H9 (cell line): ENCODE measurements at regions not wholly inside any gene's neighbourhood (a gene's known extent, or its start where the extent isn't known, plus 50 kb on each side); places are given as distances from the start of the nearest gene placed in this dataset.

Experiments
- DNase-seq: peaks from one replicate; pipeline ENCODE4 v3.0.0-alpha.2; 2017
- H2AFZ ChIP-seq: one replicate; pipeline ENCODE4 v1.6.1; 2013; ENCODE audit warnings: mild to moderate bottlenecking, low read length, control low read depth, moderate library complexity
- H2AK5ac ChIP-seq: 2 replicates; pipeline ENCODE4 v1.6.1; 2013; ENCODE audit warnings: low read length, control low read depth, mixed read lengths; ENCODE audit not compliant: insufficient read length
- H2BK120ac ChIP-seq: one replicate; pipeline ENCODE4 v1.6.1; 2013; ENCODE audit warnings: low read depth, mild to moderate bottlenecking, low read length, control low read depth, inconsistent platforms; ENCODE audit not compliant: poor library complexity, severe bottlenecking
- H2BK12ac ChIP-seq: 2 replicates; pipeline ENCODE4 v1.6.1; 2013; ENCODE audit warnings: low read length, control low read depth, mixed read lengths, low read depth; ENCODE audit not compliant: insufficient read length
- H2BK15ac ChIP-seq: 2 replicates; pipeline ENCODE4 v1.6.1; 2013; ENCODE audit warnings: low read depth, low read length, control low read depth
- H2BK20ac ChIP-seq: one replicate; pipeline ENCODE4 v1.6.1; 2013; ENCODE audit warnings: low read depth, mild to moderate bottlenecking, low read length, control low read depth, inconsistent platforms; ENCODE audit not compliant: poor library complexity, severe bottlenecking
- H2BK5ac ChIP-seq: 2 replicates; pipeline ENCODE4 v1.6.1; 2013; ENCODE audit warnings: low read length, control low read depth, mixed read lengths; ENCODE audit not compliant: insufficient read length
- H3K14ac ChIP-seq: 2 replicates; pipeline ENCODE4 v1.6.1; 2013; ENCODE audit warnings: low read length, control low read depth; ENCODE audit not compliant: insufficient read depth
- H3K18ac ChIP-seq: 2 replicates; pipeline ENCODE4 v1.6.1; 2013; ENCODE audit warnings: low read depth, mild to moderate bottlenecking, mixed read lengths, low read length, control low read depth; ENCODE audit not compliant: insufficient read length
- H3K23ac ChIP-seq: 2 replicates; pipeline ENCODE4 v1.6.1; 2013; ENCODE audit warnings: low read length, control low read depth, mixed read lengths, low read depth; ENCODE audit not compliant: insufficient read length
- H3K23me2 ChIP-seq: 2 replicates; pipeline ENCODE4 v1.6.1; 2013; ENCODE audit warnings: low read depth, mild to moderate bottlenecking, mixed read lengths, low read length, control low read depth; ENCODE audit not compliant: insufficient read length, poor library complexity, severe bottlenecking
- H3K27ac ChIP-seq: 2 replicates; pipeline ENCODE4 v1.5.1; 2013; ENCODE audit warnings: low read length, control low read depth, mixed read lengths, low read depth; ENCODE audit not compliant: insufficient read length
- H3K27me3 ChIP-seq: 2 replicates; pipeline ENCODE4 v1.6.1; 2013; ENCODE audit warnings: low read length, control low read depth, inconsistent platforms; ENCODE audit not compliant: insufficient read depth
- H3K4ac ChIP-seq: 2 replicates; pipeline ENCODE4 v1.6.1; 2013; ENCODE audit warnings: low read depth, mild to moderate bottlenecking, control low read depth, inconsistent platforms, low read length, moderate library complexity
- H3K4me1 ChIP-seq: 2 replicates; pipeline ENCODE4 v1.6.1; 2013; ENCODE audit warnings: low read length, control low read depth, inconsistent platforms; ENCODE audit not compliant: insufficient read depth
- H3K4me2 ChIP-seq: 2 replicates; pipeline ENCODE4 v1.6.1; 2013; ENCODE audit warnings: low read length, control low read depth, mixed read lengths; ENCODE audit not compliant: insufficient read length, insufficient read depth
- H3K56ac ChIP-seq: 2 replicates; pipeline ENCODE4 v1.6.1; 2013; ENCODE audit warnings: low read depth, mild to moderate bottlenecking, mixed read lengths, low read length, control low read depth; ENCODE audit not compliant: insufficient read length
- H3K79me1 ChIP-seq: 2 replicates; pipeline ENCODE4 v1.6.1; 2013; ENCODE audit warnings: low read depth, mild to moderate bottlenecking, moderate library complexity, low read length, control low read depth, inconsistent platforms; ENCODE audit not compliant: insufficient read depth, poor library complexity, severe bottlenecking
- H3K79me2 ChIP-seq: 2 replicates; pipeline ENCODE4 v1.6.1; 2013; ENCODE audit warnings: low read length, control low read depth, inconsistent platforms; ENCODE audit not compliant: insufficient read depth
- H3K9ac ChIP-seq: 2 replicates; pipeline ENCODE4 v1.6.1; 2013; ENCODE audit warnings: low read length, control low read depth, mixed read lengths; ENCODE audit not compliant: insufficient read length; ENCODE audit errors: extremely low read depth
- H3K9me3 ChIP-seq: one replicate; pipeline ENCODE4 v1.6.1; 2013; ENCODE audit warnings: low read depth, low read length, inconsistent platforms; ENCODE audit not compliant: control insufficient read depth
- H3T11ph ChIP-seq: one replicate; pipeline ENCODE4 v1.6.1; 2013; ENCODE audit warnings: mild to moderate bottlenecking, low read length, control low read depth, inconsistent platforms
- H4K20me1 ChIP-seq: one replicate; pipeline ENCODE4 v1.6.1; 2013; ENCODE audit not compliant: control insufficient read depth, insufficient read length, insufficient read depth
- H4K5ac ChIP-seq: 2 replicates; pipeline ENCODE4 v1.6.1; 2013; ENCODE audit warnings: low read depth, mild to moderate bottlenecking, mixed read lengths, low read length, control low read depth; ENCODE audit not compliant: insufficient read length
- H4K8ac ChIP-seq: replicated peaks from 2 replicates; pipeline ENCODE4 v1.6.1; 2013; ENCODE audit warnings: low read length, control low read depth, mixed read lengths, low read depth; ENCODE audit not compliant: insufficient read length
- H4K91ac ChIP-seq: 2 replicates; pipeline ENCODE4 v1.6.1; 2013; ENCODE audit warnings: low read depth, mild to moderate bottlenecking, moderate library complexity, mixed read lengths, low read length, control low read depth; ENCODE audit not compliant: insufficient read length
- H3K27ac Mint-ChIP-seq, 3 experiments: 2 replicates in 2 of 3; 3 replicates in 1 of 3; pipeline ENCODE4 v1.8.0; 2020 to 2021; ENCODE audit warnings: mixed read lengths in 3 of 3, mild to moderate bottlenecking in 1 of 3, moderate library complexity in 1 of 3
- H3K27me3 Mint-ChIP-seq: 2 replicates; pipeline ENCODE4 v1.8.0; 2021; ENCODE audit warnings: low read depth, mild to moderate bottlenecking, moderate library complexity, mixed read lengths
- H3K36me3 Mint-ChIP-seq, 3 experiments: 2 replicates in 2 of 3; 3 replicates in 1 of 3; pipeline ENCODE4 v1.8.0; 2020 to 2021; ENCODE audit warnings: low read depth in 3 of 3, mixed read lengths in 3 of 3; ENCODE audit not compliant: insufficient read depth in 1 of 3
- H3K4me1 Mint-ChIP-seq, 2 experiments: 2 replicates each; pipeline ENCODE4 v1.8.0; 2020; ENCODE audit warnings: mixed read lengths in 2 of 2
- H3K4me3 Mint-ChIP-seq, 2 experiments: 2 replicates in 1 of 2; 3 replicates in 1 of 2; pipeline ENCODE4 v1.8.0; 2020 to 2021; ENCODE audit warnings: mild to moderate bottlenecking in 2 of 2, mixed read lengths in 2 of 2, moderate library complexity in 1 of 2
- H3K9me3 Mint-ChIP-seq, 2 experiments: 2 replicates in 1 of 2; 3 replicates in 1 of 2; pipeline ENCODE4 v1.8.0; 2020; ENCODE audit warnings: mild to moderate bottlenecking in 2 of 2, mixed read lengths in 2 of 2, moderate library complexity in 1 of 2
- WGBS: extraction: QIAGEN DNeasy Blood & Tissue Kit; methylation state at CpG from one replicate; pipeline ENCODE4 v1.1.7; 2013; ENCODE audit warnings: missing lambda C conversion rate, low lambda C conversion rate, mixed read lengths; ENCODE audit not compliant: insufficient read length; ENCODE audit errors: extremely low coverage; 5-methylcytosine and 5-hydroxymethylcytosine counted together
- TF ChIP-seq, protein P1 (sequence below): fragments of 200-600 bp; sonication (generic); conservative IDR thresholded peaks from 3 replicates; pipeline ENCODE4 v1.8.0; 2021; ENCODE audit warnings: antibody characterized with exemption, mild to moderate bottlenecking

- H4K20me1 ChIP-seq: no peaks in the 10 kb centered on the region
- H3K79me2 ChIP-seq: no peaks in the 10 kb centered on the region
- no peaks in the 10 kb centered on the region for H3K79me1 ChIP-seq
- Mint-ChIP-seq H3K4me3 (no peak overlapping the region), H3K9me3 (peaks cover 4 to 11% of the 10 kb centered on the region in 2 experiments; a peak in 2 of 5 replicates), H3K36me3 (no peaks in the 10 kb centered on the region), H3K27ac (no peak overlapping the region), H3K27me3 (peaks cover 2% of the 10 kb centered on the region; the same call in 1 of the 2 replicates), H3K4me1 (no peaks in the 10 kb centered on the region)
- no peak overlapping the region for H2AK5ac ChIP-seq
- no peak overlapping the region for H3K4ac ChIP-seq
- no peak overlapping the region for H2AFZ ChIP-seq
- no peak overlapping the region for H3K4me2 ChIP-seq
- no peak overlapping the region for H4K8ac ChIP-seq
- H4K5ac ChIP-seq: no peak overlapping the region
- no peak overlapping the region for H3K18ac ChIP-seq
- H3T11ph ChIP-seq: no peak overlapping the region
- H3K56ac ChIP-seq: no peak overlapping the region
- H3K23ac ChIP-seq: no peak overlapping the region
- H3K14ac ChIP-seq: no peak overlapping the region
- WGBS: no CpG with 5 or more reads among the region's 3 CpGs
- H2BK5ac ChIP-seq: no peak overlapping the region
- no peak overlapping the region for H2BK120ac ChIP-seq
- H3K9me3 ChIP-seq: no peaks in the 10 kb centered on the region
- H4K91ac ChIP-seq: no peak overlapping the region
- H3K9ac ChIP-seq: no peak overlapping the region
- H3K4me1 ChIP-seq: no peaks in the 10 kb centered on the region
- TF ChIP-seq, protein P1, sequence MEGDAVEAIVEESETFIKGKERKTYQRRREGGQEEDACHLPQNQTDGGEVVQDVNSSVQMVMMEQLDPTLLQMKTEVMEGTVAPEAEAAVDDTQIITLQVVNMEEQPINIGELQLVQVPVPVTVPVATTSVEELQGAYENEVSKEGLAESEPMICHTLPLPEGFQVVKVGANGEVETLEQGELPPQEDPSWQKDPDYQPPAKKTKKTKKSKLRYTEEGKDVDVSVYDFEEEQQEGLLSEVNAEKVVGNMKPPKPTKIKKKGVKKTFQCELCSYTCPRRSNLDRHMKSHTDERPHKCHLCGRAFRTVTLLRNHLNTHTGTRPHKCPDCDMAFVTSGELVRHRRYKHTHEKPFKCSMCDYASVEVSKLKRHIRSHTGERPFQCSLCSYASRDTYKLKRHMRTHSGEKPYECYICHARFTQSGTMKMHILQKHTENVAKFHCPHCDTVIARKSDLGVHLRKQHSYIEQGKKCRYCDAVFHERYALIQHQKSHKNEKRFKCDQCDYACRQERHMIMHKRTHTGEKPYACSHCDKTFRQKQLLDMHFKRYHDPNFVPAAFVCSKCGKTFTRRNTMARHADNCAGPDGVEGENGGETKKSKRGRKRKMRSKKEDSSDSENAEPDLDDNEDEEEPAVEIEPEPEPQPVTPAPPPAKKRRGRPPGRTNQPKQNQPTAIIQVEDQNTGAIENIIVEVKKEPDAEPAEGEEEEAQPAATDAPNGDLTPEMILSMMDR: no peak
- no peak for DNase-seq
- no peaks in the 10 kb centered on the region for H3K27me3 ChIP-seq
- no peak overlapping the region for H2BK20ac ChIP-seq
- no peak overlapping the region for H2BK15ac ChIP-seq
- no peak overlapping the region for H2BK12ac ChIP-seq
- no peaks in the 10 kb centered on the region for H3K23me2 ChIP-seq
- no peak overlapping the region for H3K27ac ChIP-seq
These were observed 174.6 kb downstream of the CCDC71L start for GRCh38 chr7:106486331-106486730.
